Fibroblast of lung (primary cell): ENCODE measurements at regions not wholly inside any gene's neighbourhood (a gene's known extent, or its start where the extent isn't known, plus 50 kb on each side); places are given as distances from the start of the nearest gene placed in this dataset.

ENCODE experiments used
- CTCF ChIP-seq, 2 donors: IDR thresholded peaks in 1 of 2; conservative IDR thresholded peaks in 1 of 2; 1 replicate in 1 of 2; 2 replicates in 1 of 2; pipeline ENCODE4 v1.5.1; 2011 to 2012; ENCODE audit warnings: low read length in 2 of 2, control low read depth in 1 of 2, inconsistent platforms in 1 of 2, low read depth in 1 of 2, mild to moderate bottlenecking in 1 of 2
- EZH2 ChIP-seq: IDR thresholded peaks from 2 replicates; pipeline ENCODE4 v1.5.1; 2012; ENCODE audit warnings: low read length, control low read depth, mild to moderate bottlenecking; ENCODE audit errors: missing control alignments

- TF ChIP-seq EZH2 (no peak), CTCF (conservative IDR thresholded peaks at IDR 0.05 in 1 of 2, IDR thresholded peaks at IDR 0.05 in 1 of 2; ENCODE audit: low read depth in 1 of 2, low read length in 2 of 2) (no peak)
Observed at GRCh38 chr4:170248029-170248428, 158.3 kb upstream of the AADAT start.
